ENCODE measurements at regions not wholly inside any gene's neighbourhood (a gene's known extent, or its start where the extent isn't known, plus 50 kb on each side); places are given as distances from the start of the nearest gene placed in this dataset.
"Not testable (repeated sequence)": the region's sequence is repeated elsewhere in the genome, so short reads cannot be mapped to it uniquely, and the experiment has no call there.

DNA sequence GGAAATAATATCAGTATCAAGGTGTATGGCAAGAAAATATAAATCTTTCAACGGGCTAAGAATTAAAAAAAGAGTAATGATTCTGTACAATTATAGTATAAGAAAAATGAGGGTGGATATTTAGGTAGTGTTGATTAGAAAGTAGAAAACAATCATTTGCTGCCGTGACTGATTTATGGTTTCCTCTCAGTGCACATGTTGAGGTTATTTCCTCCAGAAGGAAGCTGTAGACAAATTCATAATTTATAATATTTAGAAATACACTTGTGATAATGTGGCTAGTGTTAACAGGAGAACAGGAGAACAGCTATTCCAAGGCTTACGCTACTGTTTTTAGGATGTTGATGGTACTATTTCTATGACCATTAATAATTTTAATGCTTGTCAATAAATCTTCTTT lies 153.4 kb downstream of the GOLGA6L6 start:
- not testable (repeated sequence) for H3K4me3 ChIP-seq (ENCODE audit: low read depth, low read length); DNase-seq (ENCODE audit: low read depth)

DNA sequence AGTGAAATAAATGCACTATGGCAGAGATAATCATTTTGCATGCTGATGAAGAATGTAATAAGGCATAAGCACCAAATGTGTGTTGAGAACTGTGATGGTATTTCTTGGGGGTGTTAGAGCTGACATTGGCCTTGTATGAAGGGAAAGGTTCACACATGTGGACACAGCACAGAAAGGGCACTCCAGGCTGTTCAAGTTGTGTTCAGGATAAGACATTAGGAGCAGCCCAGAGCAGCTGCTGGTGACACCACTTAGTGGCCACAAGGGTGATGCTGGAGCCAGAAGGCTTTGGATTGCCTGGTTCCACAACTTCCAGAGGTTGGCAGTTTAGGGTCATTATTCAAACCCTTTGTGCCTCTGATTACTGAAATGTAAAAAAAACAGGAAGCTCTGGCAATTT lies 155.4 kb downstream of the GOLGA6L6 start:
- TF ChIP-seq MYC (IDR thresholded peaks at IDR 0.05; ENCODE audit: low read depth, low read length) (no peak), POLR2A (IDR thresholded peaks at IDR 0.05; ENCODE audit: extremely low read depth, insufficient read length) (no peak)
- TF ChIP-seq, protein P1, sequence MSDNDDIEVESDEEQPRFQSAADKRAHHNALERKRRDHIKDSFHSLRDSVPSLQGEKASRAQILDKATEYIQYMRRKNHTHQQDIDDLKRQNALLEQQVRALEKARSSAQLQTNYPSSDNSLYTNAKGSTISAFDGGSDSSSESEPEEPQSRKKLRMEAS (IDR thresholded peaks at IDR 0.05; ENCODE audit: low read depth, low read length), result no peak
- TF ChIP-seq, protein P2, sequence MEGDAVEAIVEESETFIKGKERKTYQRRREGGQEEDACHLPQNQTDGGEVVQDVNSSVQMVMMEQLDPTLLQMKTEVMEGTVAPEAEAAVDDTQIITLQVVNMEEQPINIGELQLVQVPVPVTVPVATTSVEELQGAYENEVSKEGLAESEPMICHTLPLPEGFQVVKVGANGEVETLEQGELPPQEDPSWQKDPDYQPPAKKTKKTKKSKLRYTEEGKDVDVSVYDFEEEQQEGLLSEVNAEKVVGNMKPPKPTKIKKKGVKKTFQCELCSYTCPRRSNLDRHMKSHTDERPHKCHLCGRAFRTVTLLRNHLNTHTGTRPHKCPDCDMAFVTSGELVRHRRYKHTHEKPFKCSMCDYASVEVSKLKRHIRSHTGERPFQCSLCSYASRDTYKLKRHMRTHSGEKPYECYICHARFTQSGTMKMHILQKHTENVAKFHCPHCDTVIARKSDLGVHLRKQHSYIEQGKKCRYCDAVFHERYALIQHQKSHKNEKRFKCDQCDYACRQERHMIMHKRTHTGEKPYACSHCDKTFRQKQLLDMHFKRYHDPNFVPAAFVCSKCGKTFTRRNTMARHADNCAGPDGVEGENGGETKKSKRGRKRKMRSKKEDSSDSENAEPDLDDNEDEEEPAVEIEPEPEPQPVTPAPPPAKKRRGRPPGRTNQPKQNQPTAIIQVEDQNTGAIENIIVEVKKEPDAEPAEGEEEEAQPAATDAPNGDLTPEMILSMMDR (IDR thresholded peaks at IDR 0.05; ENCODE audit: low read depth, low read length), result no peak
- H3K4me3 ChIP-seq (ENCODE audit: low read depth, low read length), result no peak overlapping the region
- DNase-seq (ENCODE audit: low read depth), result no peak

DNA sequence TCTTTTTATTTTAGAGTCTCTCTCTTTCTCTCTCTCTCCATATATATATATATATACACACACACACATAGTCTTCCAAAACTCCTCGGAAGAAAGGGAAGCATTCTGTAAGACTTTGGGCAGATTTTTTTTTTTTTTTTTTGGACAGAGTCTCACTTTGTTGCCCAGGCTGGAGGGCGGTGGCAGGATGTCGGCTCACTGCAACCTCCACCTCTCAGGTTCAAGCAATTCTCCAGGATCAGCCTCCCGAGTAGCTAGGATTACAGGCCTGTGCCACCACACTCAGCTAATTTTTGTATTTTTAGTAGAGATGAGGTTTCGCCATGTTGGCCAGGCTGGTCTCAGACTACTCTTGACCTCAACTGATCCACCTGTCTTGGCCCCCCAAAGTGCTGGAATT lies 161.4 kb downstream of the GOLGA6L6 start:
- not testable (repeated sequence) for DNase-seq (ENCODE audit: low read depth); H3K4me3 ChIP-seq (ENCODE audit: low read depth, low read length)

DNA sequence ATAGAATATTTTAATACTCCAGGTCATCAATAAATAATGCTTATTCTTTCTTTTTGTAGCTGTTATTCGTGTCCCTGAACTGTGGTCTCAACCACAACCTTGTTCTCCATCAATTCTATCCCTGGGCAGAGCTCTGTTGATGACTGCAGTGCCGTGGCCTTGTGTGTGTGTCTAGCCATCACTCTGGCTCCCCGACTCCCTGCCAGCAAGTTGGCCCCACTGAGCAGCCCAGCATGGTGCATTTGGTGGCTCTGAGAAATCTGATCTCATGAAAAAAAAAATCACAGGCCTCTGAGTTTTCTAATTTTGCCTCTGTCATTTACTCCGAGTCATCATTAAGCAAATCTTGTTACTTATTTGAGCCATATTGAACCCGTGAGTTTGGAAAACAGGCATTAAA lies 164.7 kb downstream of the GOLGA6L6 start:
- TF ChIP-seq, protein P2 (IDR thresholded peaks at IDR 0.05; ENCODE audit: low read depth, low read length), result no peak
- TF ChIP-seq MYC (IDR thresholded peaks at IDR 0.05; ENCODE audit: low read depth, low read length) (no peak), POLR2A (IDR thresholded peaks at IDR 0.05; ENCODE audit: extremely low read depth, insufficient read length) (no peak)
- TF ChIP-seq, protein P1 (IDR thresholded peaks at IDR 0.05; ENCODE audit: low read depth, low read length), result no peak
- no peak for DNase-seq (ENCODE audit: low read depth)
- H3K4me3 ChIP-seq (ENCODE audit: low read depth, low read length), result no peak overlapping the region

DNA sequence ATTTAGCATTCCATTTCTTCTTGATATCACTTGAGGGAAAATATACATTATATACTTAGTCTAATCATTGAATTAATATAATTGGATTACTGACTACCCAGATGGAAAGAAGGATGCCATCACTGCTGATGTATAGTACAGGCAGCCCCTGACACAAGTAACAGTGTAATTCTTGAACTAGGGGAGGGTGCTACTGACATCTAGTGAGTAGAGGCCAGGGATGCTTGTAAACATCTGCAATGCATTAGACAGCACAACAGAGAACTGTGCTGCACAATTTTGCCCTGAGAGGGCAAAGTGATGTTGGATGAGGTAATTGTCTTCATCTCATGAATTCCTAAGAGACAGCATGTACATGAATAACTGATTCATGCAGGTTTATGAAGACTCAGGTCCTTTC lies 169.2 kb downstream of the GOLGA6L6 start:
- not testable (repeated sequence) for DNase-seq (ENCODE audit: low read depth); H3K4me3 ChIP-seq (ENCODE audit: low read depth, low read length)

DNA sequence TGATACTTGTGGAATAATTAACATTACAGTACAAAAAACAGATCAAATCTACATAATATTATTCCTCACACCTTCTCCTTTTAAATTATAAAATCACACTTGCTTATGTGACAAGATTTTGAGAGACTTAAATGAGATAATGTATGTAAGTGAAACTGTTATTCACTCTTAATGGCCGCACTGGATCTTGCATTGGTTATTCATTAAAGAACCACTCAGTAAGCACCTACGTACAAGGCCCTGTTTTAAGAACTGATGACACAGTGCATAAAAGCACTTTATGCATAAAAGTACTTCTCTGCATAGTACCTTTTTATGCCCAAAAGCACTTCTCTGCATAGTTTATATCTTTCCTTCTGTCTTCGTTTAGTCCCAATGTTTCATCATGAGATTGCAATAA lies 172.1 kb downstream of the GOLGA6L6 start:
- no peak overlapping the region for H3K4me3 ChIP-seq (ENCODE audit: low read depth, low read length)
- TF ChIP-seq MYC (IDR thresholded peaks at IDR 0.05; ENCODE audit: low read depth, low read length) (no peak), POLR2A (IDR thresholded peaks at IDR 0.05; ENCODE audit: extremely low read depth, insufficient read length) (no peak)
- TF ChIP-seq, protein P1 (IDR thresholded peaks at IDR 0.05; ENCODE audit: low read depth, low read length), result no peak
- TF ChIP-seq, protein P2 (IDR thresholded peaks at IDR 0.05; ENCODE audit: low read depth, low read length), result no peak
- no peak for DNase-seq (ENCODE audit: low read depth)

DNA sequence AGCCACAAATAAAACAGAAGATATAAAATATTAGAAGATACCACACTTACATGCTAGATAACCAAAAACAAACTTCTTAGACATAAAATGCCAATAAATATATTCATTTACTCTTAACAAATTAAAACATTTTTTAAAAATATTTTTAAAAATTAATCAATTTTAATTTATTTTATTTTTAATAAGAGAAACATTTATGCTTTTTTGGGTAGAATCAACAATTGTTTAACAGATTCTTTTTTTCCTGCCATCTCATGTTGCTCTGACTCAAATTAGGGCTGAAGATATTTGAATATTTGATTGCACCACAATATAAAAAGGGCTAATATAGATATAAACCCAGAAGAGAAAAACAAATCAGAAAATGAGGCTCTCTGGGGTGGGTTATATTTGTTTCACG lies 172.6 kb downstream of the GOLGA6L6 start:
- TF ChIP-seq, protein P2 (IDR thresholded peaks at IDR 0.05; ENCODE audit: low read depth, low read length), result no peak
- TF ChIP-seq, protein P1 (IDR thresholded peaks at IDR 0.05; ENCODE audit: low read depth, low read length), result no peak
- TF ChIP-seq POLR2A (IDR thresholded peaks at IDR 0.05; ENCODE audit: extremely low read depth, insufficient read length), result no peak
- TF ChIP-seq MYC (IDR thresholded peaks at IDR 0.05; ENCODE audit: low read depth, low read length), result no peak
- no peak for DNase-seq (ENCODE audit: low read depth)
- no peak overlapping the region for H3K4me3 ChIP-seq (ENCODE audit: low read depth, low read length)

DNA sequence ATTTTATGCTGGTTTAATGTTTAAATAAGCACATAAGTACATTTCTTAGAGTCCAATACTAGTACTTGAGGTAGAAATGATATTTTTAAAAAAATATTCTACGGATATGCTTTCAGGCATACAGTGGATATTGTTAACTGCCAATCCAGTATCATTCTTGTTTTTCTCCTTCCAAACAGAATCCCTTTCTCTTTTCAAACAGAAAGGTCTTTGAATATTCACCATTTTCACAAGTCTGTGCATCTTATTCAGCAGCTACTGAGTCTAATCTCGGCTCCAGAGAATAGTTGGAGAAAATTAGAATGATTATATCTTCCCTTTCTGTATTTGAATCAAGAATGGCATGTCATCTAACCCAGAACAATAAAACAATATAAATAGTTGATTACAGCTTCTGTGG lies 174.5 kb downstream of the GOLGA6L6 start:
- no peak for DNase-seq (ENCODE audit: low read depth)
- TF ChIP-seq MYC (IDR thresholded peaks at IDR 0.05; ENCODE audit: low read depth, low read length), result no peak
- TF ChIP-seq POLR2A (IDR thresholded peaks at IDR 0.05; ENCODE audit: extremely low read depth, insufficient read length), result no peak
- TF ChIP-seq, protein P2 (IDR thresholded peaks at IDR 0.05; ENCODE audit: low read depth, low read length), result no peak
- TF ChIP-seq, protein P1 (IDR thresholded peaks at IDR 0.05; ENCODE audit: low read depth, low read length), result no peak
- H3K4me3 ChIP-seq (ENCODE audit: low read depth, low read length), result no peak overlapping the region

DNA sequence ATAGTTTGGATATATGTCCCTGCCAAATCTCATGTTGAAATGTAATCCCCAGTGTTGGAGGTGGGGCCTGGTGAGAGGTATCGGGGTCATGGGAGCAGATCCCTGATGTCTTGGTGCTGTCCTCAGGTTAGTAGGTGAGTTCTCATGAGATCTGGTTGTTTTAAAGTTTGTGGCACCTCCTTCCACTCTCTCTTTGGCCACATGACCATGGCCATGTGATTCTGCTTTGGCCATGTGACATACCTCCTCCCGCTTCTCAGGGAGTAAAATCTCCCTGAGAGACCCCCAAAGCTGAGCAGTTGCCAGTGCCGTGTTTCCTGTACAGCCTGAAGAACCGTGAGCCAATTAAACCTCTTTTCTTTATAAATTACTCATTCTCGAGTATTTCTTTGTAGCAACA lies 178.0 kb downstream of the GOLGA6L6 start:
- DNase-seq (ENCODE audit: low read depth), result not testable (repeated sequence)

More for the DNA sequence above, 178.0 kb downstream of the GOLGA6L6 start:
- not testable (repeated sequence) for H3K4me3 ChIP-seq (ENCODE audit: low read depth, low read length)

Data from NB4 (cell line).